Heart left ventricle (tissue), 13 donors: ENCODE measurements at regions not wholly inside any gene's neighbourhood (a gene's known extent, or its start where the extent isn't known, plus 50 kb on each side); places are given as distances from the start of the nearest gene placed in this dataset.

Experiments
- CTCF ChIP-seq, 12 donors: fragments of 200-600 bp; sonication (generic) in 4 of 12; IDR thresholded peaks; one replicate each; pipeline versions ENCODE4 v1.5.0 to v1.8.0; 2018 to 2022; ENCODE audit warnings: antibody characterized with exemption in 12 of 12, mild to moderate bottlenecking in 5 of 12
- POLR2A ChIP-seq, 2 donors: fragments of 450-650 bp; IDR thresholded peaks; one replicate each; pipeline ENCODE4 v1.6.1; 2017; ENCODE audit warnings: antibody characterized with exemption in 2 of 2, mild to moderate bottlenecking in 2 of 2, moderate library complexity in 2 of 2
- donor health status: ischemic (EF 13 %, LVEDD 7.1; RV severe dilation, severe dysfunction).
- donor health status: DM: no; HTN: yes; CAD: no.
- donor health status: DM: no; HTN: no; CAD: no.
- donor health status: ischemic (EF 25% LVEDD 6.9; RV normal size, moderate dysfunction).
- donor health status: ischemic (EF 25% LVEDD 5.7; RV mildly dilated, moderate dysfunction).
- donor health status: ischemic (EF 35%, LVEDD 5.7; RV mildly dilated, moderate dysfunction).
- donor health status: nonischemic (EF 11% LVEDD 7.7; RV severe dilation, severe dysfunction).
- donor health status: DM: yes; HTN: yes; CAD: no.
- donor health status: PGD.
- donor health status: ischemic (EF 29% LVEDD 5.4; RV normal size, mild dysfunction).
- donor health status: nonischemic (EF 23%, LVEDD 6.1; RV moderate dilation, normal function).

DNA sequence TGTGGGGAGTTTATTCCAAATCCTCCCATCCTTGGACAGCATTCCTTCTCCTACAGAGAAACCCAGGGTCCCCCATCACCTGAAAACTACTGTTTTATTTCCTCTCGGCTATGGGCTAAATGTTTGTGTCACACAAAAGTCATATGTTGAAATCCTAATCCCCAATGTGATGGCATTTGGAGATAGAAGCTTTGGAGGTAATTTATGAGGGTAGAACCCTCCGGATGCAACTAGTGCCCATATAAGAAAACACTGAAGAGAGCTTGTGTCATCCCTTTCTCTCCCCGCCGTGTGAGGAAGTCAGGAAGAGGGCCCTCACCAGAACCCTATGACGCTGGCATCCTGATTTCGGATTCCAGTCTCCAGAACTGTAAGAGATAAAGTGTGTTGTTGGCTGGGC is 127.8 kb upstream of the NOCT start:
- TF ChIP-seq POLR2A (IDR thresholded peaks at IDR 0.05) (no peak), CTCF (IDR thresholded peaks at IDR 0.05) (no peak)
